Breast epithelium (tissue), 4 donors: ENCODE measurements at regions not wholly inside any gene's neighbourhood (a gene's known extent, or its start where the extent isn't known, plus 50 kb on each side); places are given as distances from the start of the nearest gene placed in this dataset.

Experiments used
- DNase-seq, 2 donors: peaks; one replicate each; pipeline ENCODE4 v3.0.0-alpha.2; 2019; ENCODE audit warnings: low spot score in 2 of 2
- H3K27ac ChIP-seq, 2 donors: fragments of 200-600 bp; sonication (generic) in 1 of 2; one replicate each; pipeline ENCODE4 v1.5.1; 2016 to 2019; ENCODE audit warnings: mild to moderate bottlenecking in 1 of 2
- H3K27me3 ChIP-seq, 2 donors: fragments of 200-600 bp; sonication (generic) in 1 of 2; one replicate each; pipeline versions ENCODE4 v1.5.1 to v1.6.0; 2017 to 2019; ENCODE audit warnings: control low read depth in 1 of 2, mild to moderate bottlenecking in 1 of 2
- H3K36me3 ChIP-seq: fragments of 200-600 bp; one replicate; pipeline ENCODE4 v1.5.1; 2019
- H3K4me1 ChIP-seq, 2 donors: fragments of 200-600 bp; sonication (generic); one replicate each; pipeline ENCODE4 v1.5.1; 2016 to 2019; ENCODE audit warnings: control low read depth in 1 of 2
- H3K4me3 ChIP-seq, 3 donors: fragments of 200-600 bp; sonication (generic); 1 replicate in 2 of 3; 2 replicates in 1 of 3; pipeline ENCODE4 v1.5.1; 2016 to 2019; ENCODE audit warnings: mild to moderate bottlenecking in 3 of 3, moderate library complexity in 2 of 3
- H3K9me3 ChIP-seq, 2 donors: fragments of 200-600 bp; sonication (generic) in 1 of 2; one replicate each; pipeline ENCODE4 v1.5.1; 2016 to 2019; ENCODE audit warnings: control low read depth in 1 of 2
- CTCF ChIP-seq, 3 donors: fragments of 450-650 bp; IDR thresholded peaks; one replicate each; pipeline ENCODE4 v1.5.1; 2016 to 2017; ENCODE audit warnings: antibody characterized with exemption in 3 of 3, mild to moderate bottlenecking in 3 of 3, moderate library complexity in 3 of 3
- POLR2A ChIP-seq: fragments of 450-650 bp; IDR thresholded peaks from one replicate; pipeline ENCODE4 v1.6.1; 2016; ENCODE audit warnings: antibody characterized with exemption, mild to moderate bottlenecking, moderate library complexity
- POLR2AphosphoS5 ChIP-seq, 3 donors: sonication (generic); formaldehyde crosslinking; IDR thresholded peaks; one replicate each; pipeline ENCODE4 v1.6.1; 2017; ENCODE audit warnings: antibody characterized with exemption in 3 of 3
- intact Hi-C: fragments of 100-400 bp; cut with DNase I; formaldehyde crosslinking; loops from one replicate; pipeline ENCODE4 v1.15.1; 2023; ENCODE audit warnings: low total_unique reads

DNA sequence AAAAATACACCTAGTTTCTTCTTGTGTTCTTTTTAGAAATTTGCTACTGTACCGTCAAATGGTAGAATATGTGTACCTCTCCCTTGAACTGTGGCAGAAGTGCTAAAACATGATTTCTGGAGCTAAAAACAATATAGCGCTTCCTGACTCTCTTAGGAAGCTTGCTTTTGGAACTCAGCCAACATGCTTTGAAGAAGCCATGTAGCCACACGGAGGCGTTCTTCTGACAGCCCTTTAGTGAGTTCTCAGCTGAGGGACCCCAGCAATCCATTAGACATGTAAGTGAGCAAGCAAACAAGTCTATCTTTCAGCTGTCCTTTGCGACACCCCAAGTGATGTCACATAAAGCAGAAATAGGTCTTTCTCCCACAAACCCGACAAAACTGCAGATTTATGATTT, 917.0 kb downstream of the CDH9 start:
- no peaks in the 10 kb centered on the region for H3K27me3 ChIP-seq
- no peaks in the 10 kb centered on the region for H3K4me1 ChIP-seq
- TF ChIP-seq POLR2AphosphoS5 (IDR thresholded peaks at IDR 0.05) (no peak), POLR2A (no peak), CTCF (IDR thresholded peaks at IDR 0.05) (no peak)
- H3K9me3 ChIP-seq = no peaks in the 10 kb centered on the region
- no peak overlapping the region for H3K27ac ChIP-seq
- H3K36me3 ChIP-seq = no peaks in the 10 kb centered on the region
- no peak overlapping the region for H3K4me3 ChIP-seq
- intact Hi-C loops = no loop called here
- no peak for DNase-seq

DNA sequence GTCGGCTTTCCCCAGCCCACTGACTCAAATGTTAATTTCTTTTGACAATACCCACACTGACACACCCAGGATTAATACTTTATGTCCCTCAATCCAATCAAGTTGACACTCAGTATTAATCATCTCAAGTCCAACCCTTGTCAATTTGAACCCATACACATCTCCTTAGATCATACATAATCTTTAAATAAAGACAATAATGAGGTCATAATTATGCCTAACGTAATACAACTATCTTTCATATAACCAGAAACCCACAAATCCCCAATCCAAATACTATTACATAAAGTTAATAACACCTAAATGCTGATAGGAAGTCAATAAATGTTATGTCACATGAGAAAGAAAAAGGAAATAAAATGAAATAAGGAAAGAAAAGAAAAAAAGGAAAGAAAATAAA, 934.2 kb downstream of the CDH9 start:
- intact Hi-C loops = no loop called here
- TF ChIP-seq POLR2AphosphoS5 (IDR thresholded peaks at IDR 0.05) (no peak), POLR2A (no peak), CTCF (IDR thresholded peaks at IDR 0.05) (no peak)

GRCh38 chr5:26060212-26060611, 978.2 kb downstream of the CDH9 start:
- no peaks in the 10 kb centered on the region for H3K4me1 ChIP-seq
- intact Hi-C loops = no loop called here
- DNase-seq = no peak
- no peak for TF ChIP-seq POLR2AphosphoS5 (IDR thresholded peaks at IDR 0.05)
- TF ChIP-seq CTCF (IDR thresholded peaks at IDR 0.05) = no peak
- TF ChIP-seq POLR2A = no peak
- H3K4me3 ChIP-seq = no peak overlapping the region
- no peaks in the 10 kb centered on the region for H3K9me3 ChIP-seq
- H3K36me3 ChIP-seq = no peaks in the 10 kb centered on the region
- H3K27ac ChIP-seq = no peak overlapping the region
- no peaks in the 10 kb centered on the region for H3K27me3 ChIP-seq

More for the DNA sequence above, 934.2 kb downstream of the CDH9 start:
- H3K9me3 ChIP-seq = no peaks in the 10 kb centered on the region
- H3K36me3 ChIP-seq = no peaks in the 10 kb centered on the region
- H3K4me1 ChIP-seq = no peaks in the 10 kb centered on the region
- H3K27me3 ChIP-seq = no peaks in the 10 kb centered on the region
- H3K4me3 ChIP-seq = no peak overlapping the region
- no peak overlapping the region for H3K27ac ChIP-seq
- no peak for DNase-seq

DNA sequence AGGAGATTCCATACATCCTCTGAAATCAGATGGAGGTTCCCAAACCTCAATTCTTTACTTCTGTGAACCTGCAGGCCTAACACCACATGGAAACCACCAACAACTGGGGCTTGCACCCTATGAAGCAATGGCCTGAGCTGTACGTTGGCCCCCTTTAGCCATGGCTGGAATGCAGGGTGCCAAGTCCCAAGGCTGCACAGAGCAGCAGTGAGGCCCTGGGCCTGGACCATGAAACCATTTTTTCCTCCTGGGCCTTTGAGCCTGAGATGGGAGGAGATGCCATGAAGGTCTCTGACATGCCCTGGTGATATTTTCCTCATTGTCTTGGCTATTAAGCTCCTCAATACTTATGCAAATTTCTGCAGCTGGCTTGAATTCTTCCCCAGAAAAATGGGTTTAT, 983.8 kb downstream of the CDH9 start:
- Histone ChIP-seq H3K9me3 (no peaks in the 10 kb centered on the region), H3K36me3 (no peaks in the 10 kb centered on the region), H3K27me3 (no peaks in the 10 kb centered on the region), H3K4me3 (no peak overlapping the region), H3K27ac (no peak overlapping the region), H3K4me1 (no peaks in the 10 kb centered on the region)
- intact Hi-C loops = loop anchor here (10.0 kb wide), 1 partner anchor 400 kb away; no protein-coding TSS in a partner anchor
- no peak for DNase-seq
- no peak for TF ChIP-seq POLR2A
- no peak for TF ChIP-seq CTCF (IDR thresholded peaks at IDR 0.05)
- TF ChIP-seq POLR2AphosphoS5 (IDR thresholded peaks at IDR 0.05) = no peak

- intact Hi-C loops = no loop called here
- no peak overlapping the region for H3K27ac ChIP-seq
Observed at GRCh38 chr5:26034813-26035212, 1003.6 kb downstream of the CDH9 start.

More at GRCh38 chr5:26034813-26035212, 1003.6 kb downstream of the CDH9 start:
- no peak overlapping the region for H3K4me3 ChIP-seq
- no peaks in the 10 kb centered on the region for H3K36me3 ChIP-seq
- TF ChIP-seq CTCF (IDR thresholded peaks at IDR 0.05) = no peak
- no peak for TF ChIP-seq POLR2AphosphoS5 (IDR thresholded peaks at IDR 0.05)
- TF ChIP-seq POLR2A = no peak
- H3K9me3 ChIP-seq = no peaks in the 10 kb centered on the region
- no peaks in the 10 kb centered on the region for H3K27me3 ChIP-seq
- DNase-seq = no peak
- no peaks in the 10 kb centered on the region for H3K4me1 ChIP-seq
